Umbilical cord (tissue), 1 donor: ENCODE measurements at regions not wholly inside any gene's neighbourhood (a gene's known extent, or its start where the extent isn't known, plus 50 kb on each side); places are given as distances from the start of the nearest gene placed in this dataset.
"Not testable (repeated sequence)": the region's sequence is repeated elsewhere in the genome, so short reads cannot be mapped to it uniquely, and the experiment has no call there.

Experiments
- DNase-seq: peaks from one replicate; pipeline ENCODE4 v3.0.0-alpha.2; 2015; ENCODE audit warnings: low spot score

DNA sequence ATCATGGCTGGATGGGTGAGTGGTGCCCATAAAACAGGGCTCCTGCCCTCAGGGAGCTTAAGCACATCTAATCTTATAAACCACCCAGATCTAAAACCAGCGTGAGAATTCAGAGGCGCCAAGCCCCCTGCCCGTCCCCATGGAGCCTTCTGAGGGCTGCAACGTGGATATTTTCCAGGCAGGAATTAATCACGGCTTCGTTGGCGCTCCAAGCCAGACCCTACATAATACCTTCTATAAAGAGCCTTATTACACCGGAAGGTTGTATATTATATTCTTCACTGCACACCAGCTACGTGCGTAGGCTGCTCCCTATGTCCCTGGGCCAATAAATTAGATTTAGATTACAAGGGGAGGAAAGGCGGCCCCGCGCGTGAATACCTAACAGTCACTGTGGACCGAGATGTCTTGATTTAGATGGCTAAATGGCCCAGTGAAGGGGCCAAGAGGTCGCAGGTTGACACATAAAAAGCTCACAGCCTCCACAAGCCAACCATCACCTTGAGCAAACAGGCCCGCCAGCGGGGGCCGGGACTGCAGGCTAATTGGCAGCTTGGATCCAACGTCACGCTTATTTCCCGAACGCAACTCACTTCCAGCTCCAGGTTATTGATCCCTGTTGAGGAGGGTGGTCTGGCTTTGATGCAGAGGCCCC, 64.7 kb upstream of the APCDD1L start:
- DNase-seq, result no peak

GRCh38 chr20:58579069-58579818, 64.0 kb upstream of the APCDD1L start:
- no peak for DNase-seq

GRCh38 chr20:58577871-58578598, 62.8 kb upstream of the APCDD1L start:
- DNase-seq, result no peak

GRCh38 chr20:58577139-58577806, 62.1 kb upstream of the APCDD1L start:
- no peak for DNase-seq

DNA sequence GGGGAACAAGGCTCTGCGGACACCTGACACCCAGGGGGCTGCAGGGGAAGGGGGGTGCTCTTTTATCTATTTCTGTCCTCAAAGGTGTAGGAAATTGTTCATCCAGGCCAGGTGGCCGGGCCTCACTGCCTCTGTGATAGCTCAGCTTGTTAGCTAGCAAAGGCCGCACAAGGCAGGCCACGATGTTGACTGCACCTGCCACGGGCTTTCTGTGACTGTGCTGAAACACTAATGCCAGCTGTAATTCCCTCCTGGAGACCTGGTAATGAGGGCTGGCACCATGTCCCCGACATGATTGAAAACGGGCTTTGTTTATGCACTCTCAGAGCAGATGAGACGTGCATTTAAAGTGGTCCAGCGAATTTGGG, 61.4 kb upstream of the APCDD1L start:
- no peak for DNase-seq

DNA sequence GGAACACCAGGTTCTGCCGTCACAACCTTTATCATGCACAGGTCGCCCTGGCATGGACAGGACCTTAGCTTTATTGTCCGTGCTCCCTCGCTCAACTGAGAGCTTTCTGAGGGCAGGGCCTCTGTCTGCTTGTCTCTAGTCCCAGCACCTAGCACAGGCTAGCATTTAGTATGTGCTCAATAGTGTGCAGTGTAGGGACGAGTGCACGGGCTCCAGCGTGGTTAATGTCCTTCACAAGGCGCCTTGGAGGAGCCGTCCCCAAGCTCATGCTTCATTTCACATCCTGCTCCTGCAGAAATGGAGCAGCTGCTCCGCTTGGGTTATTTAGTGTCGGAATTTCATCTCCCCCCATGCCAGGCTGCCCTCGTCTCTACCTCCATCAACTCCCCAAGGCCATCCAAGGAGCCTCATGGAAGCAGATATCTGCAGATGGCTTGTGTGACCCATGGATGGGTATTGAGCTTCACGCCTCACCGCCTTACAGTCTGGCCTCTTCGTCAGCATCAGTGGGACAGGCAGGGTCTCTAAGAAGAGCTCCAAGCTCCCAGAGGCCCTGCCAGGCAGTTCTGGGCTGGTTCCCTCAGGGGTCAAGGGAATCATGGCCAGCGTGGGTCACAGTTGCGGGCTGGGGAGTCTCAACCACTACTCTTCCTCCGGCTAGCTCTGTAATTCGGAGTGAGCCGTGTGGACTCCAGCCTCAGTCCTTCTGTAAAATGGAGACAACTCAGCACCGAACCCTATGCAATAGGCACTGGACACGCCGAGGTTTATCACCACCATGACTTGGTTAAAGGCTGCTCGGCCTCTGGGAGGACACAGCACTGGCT, 60.8 kb upstream of the APCDD1L start:
- DNase-seq, result no peak

DNA sequence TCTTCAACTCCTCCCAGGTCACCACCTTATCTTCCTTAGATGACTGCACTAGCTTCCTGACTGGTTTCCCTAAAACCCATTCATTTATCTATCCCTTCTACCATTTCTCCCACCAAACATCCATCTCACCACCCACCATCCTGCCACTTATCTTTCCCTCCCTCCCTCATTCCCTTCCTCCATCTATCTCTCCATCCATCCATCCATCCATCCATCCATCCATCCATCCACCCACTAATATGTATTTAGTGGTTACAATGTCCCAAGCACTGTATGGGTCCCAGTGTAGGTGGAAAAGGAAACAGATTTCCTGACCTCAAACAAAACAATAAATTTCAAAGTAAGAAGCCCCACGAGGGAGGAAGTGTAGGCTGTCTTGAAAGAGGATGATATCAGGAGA, 59.3 kb upstream of the APCDD1L start:
- no peak for DNase-seq

DNA sequence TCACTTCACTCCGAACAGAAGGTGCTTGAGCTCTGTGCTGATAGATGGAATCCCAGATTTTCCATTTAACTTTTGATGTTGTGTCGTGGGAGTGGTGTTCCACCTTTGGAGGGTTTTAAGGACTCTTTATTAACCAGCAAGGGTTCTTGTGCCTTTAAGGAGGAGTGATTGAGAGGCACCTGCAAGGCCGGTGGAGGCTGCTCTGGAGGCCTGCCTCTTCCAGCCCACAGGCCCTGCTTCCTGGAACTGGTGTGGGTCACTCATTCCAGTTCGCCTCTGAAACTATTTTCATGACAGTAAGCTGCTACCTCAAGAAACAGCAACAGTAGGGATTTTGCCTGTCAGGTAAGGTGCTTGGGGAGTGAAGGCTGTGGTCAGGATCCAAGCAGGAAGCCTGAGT, 58.8 kb upstream of the APCDD1L start:
- no peak for DNase-seq

- DNase-seq, result no peak
Measured at GRCh38 chr20:58573257-58573656, 58.1 kb upstream of the APCDD1L start.

- DNase-seq, result not testable (repeated sequence)
Measured at GRCh38 chr20:58572428-58572763, 57.2 kb upstream of the APCDD1L start.

GRCh38 chr20:58571693-58572427, 56.7 kb upstream of the APCDD1L start:
- peak; percentile 84 for DNase-seq

- no peak for DNase-seq
Measured at GRCh38 chr20:58571356-58571692, 56.1 kb upstream of the APCDD1L start.

DNA sequence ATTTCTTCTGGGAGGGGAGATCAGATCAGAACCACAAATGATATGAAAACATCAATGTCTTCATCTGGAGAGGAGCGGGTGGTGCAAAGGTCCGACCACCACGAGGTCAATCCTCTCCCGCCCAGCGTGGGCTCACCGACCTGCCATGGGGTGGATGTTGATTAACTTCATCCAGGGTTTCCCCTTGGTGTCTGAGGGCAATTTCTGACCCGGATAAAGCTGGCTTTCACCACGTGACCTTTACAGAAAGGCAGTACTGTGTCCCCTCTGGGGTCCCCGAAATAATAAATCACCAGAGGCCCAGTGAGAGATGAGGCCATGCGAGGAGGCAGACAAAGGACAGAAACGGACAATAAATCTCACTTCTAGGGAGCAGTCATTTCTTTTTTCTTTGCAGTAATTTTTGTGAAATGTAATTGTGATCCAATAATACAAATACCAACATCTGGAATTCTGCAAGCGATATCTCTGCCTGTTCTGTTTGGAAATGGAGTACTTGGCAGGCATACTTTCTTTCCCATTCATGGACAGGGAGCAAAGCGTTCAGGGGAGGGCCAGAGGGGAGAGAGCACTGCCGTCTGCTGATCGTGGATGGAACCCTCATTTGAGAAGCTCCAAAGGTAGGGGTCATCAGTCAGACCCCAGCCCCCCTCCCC, 55.1 kb upstream of the APCDD1L start:
- DNase-seq, result peak; percentile 83

- no peak for DNase-seq
Measured at GRCh38 chr20:58569241-58570125, 54.3 kb upstream of the APCDD1L start.

DNA sequence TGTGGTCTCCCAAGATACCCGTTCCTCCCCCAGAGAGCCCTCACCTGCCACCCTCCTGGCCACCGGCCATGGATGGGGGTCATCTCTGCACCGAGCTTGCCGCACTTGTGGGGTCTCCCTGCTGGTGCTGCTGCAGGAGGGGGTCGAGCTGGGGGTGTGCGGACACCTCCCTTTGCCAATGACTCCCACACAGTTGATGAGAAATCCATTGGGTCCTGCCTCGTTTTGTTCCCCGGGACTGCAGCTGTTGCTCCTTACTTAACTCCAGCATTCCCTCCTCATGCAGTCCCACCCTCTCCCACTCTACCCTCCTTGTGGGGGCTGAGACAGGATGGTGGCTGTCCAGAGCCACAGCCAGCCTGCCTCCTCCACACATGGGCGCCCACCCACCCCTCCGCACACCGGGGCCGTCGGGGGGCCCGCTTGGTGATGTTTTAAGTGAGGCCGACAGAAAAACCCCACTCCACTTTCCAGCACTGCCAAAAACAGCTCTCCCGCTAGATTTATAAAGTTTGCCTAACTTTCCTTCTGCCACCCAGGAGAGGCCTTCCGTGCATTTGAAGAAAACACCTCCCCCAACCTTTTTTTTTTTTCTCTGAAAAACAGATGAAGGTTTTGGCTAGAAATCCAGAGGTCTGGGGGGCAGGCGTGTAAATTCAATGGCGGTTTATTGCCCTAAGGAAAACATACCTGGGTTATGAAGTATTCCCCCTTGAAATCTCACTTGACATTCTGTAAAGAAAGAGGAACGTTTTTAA, 53.5 kb upstream of the APCDD1L start:
- DNase-seq, result peak; percentile 72

DNA sequence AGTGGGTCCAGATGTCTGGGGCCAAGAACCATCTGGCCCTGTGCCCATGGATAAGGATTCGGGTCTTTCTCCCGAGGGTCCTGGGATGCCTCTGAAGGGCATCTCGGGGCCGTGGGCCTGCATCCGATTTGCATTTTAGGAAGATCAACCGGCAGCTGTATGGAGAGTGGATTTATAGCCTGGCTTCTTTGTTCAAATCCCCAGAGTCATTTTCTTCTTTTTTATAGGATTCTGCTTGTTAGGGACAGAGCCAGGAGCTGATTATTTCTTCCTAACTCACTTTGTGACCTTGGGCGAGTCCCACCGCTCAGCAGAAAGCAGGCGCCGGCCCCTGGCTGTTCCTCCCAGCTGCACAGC, 52.9 kb upstream of the APCDD1L start:
- DNase-seq, result peak; percentile 75

DNA sequence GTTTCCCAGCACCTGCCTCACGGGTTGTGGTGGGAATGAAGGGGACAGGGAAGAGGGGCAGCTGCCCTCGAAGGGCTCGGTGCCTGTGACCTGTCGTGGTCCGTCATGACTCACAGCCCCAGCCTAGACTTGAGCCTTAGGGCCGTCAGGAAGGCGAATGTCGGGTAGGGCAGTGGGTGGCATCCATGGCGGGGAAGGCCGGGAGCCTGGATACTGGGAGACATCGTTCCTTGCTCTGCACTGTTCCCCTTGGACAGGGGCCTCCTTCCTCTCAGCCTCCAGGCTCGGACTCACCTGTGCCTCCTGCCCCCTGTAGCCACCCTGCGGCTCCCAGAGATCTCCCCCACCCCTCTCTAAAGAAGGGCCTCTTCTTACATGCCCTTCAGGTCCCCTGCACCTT, 52.2 kb upstream of the APCDD1L start:
- DNase-seq, result no peak

GRCh38 chr20:58566981-58567380, 51.8 kb upstream of the APCDD1L start:
- no peak for DNase-seq
